WTC11 (cell line): ENCODE measurements at regions not wholly inside any gene's neighbourhood (a gene's known extent, or its start where the extent isn't known, plus 50 kb on each side); places are given as distances from the start of the nearest gene placed in this dataset.

Source experiments
- ATAC-seq: fragments of 200-7000 bp; cut with Tn5 transposase; 2 replicates; pipeline ENCODE4 v1.10.0; 2021; ENCODE audit warnings: mild to moderate bottlenecking, moderate library complexity
- CTCF ChIA-PET: fragments of 300-600 bp; sonication (Branson Sonifier 250); formaldehyde crosslinking; loops from one replicate; lab custom pipeline; 2021; ENCODE audit warnings: antibody characterized with exemption; lab: Charles Lee
- POLR2A ChIA-PET: fragments of 350-600 bp; sonication (Branson Sonifier 250); formaldehyde crosslinking; loops from one replicate; lab custom pipeline; 2021; ENCODE audit warnings: antibody characterized with exemption; lab: Charles Lee
- DNase-seq: peaks from one replicate; pipeline ENCODE4 v3.0.0; 2021; ENCODE audit warnings: low spot score
- H3K27ac Mint-ChIP-seq: 2 replicates; pipeline ENCODE4 v1.8.0; 2021; ENCODE audit warnings: mixed read lengths
- H3K27me3 Mint-ChIP-seq: 2 replicates; pipeline ENCODE4 v1.8.0; 2021; ENCODE audit warnings: low read depth, mild to moderate bottlenecking, moderate library complexity, mixed read lengths
- H3K36me3 Mint-ChIP-seq: 2 replicates; pipeline ENCODE4 v1.8.0; 2021; ENCODE audit warnings: mixed read lengths
- H3K4me1 Mint-ChIP-seq: 2 replicates; pipeline ENCODE4 v1.8.0; 2022; ENCODE audit warnings: mixed read lengths
- H3K4me3 Mint-ChIP-seq: 2 replicates; pipeline ENCODE4 v1.8.0; 2021; ENCODE audit warnings: mild to moderate bottlenecking, moderate library complexity, mixed read lengths
- H3K9me3 Mint-ChIP-seq: 2 replicates; pipeline ENCODE4 v1.8.0; 2021; ENCODE audit warnings: mixed read lengths
- AR ChIP-seq: fragments of 250-450 bp; sonication (Bioruptor Pico); IDR thresholded peaks from 2 replicates; pipeline ENCODE4 v1.9.0; 2021; ENCODE audit warnings: mild to moderate bottlenecking
- ARID4B ChIP-seq: sonication (generic); formaldehyde crosslinking; IDR thresholded peaks from 2 replicates; pipeline ENCODE4 v1.8.0; 2023; ENCODE audit warnings: missing genetic modification reagents, mild to moderate bottlenecking, borderline replicate concordance
- ATF6 ChIP-seq: sonication (generic); formaldehyde crosslinking; IDR thresholded peaks from 2 replicates; pipeline ENCODE4 v1.8.1; 2023; ENCODE audit warnings: mild to moderate bottlenecking, missing genetic modification reagents
- CDX4 ChIP-seq: fragments of 250-450 bp; sonication (Bioruptor Pico); IDR thresholded peaks from 2 replicates; pipeline ENCODE4 v1.9.0; 2021; ENCODE audit warnings: moderate library complexity, mild to moderate bottlenecking, inconsistent platforms, borderline replicate concordance
- CREB1 ChIP-seq: sonication (generic); formaldehyde crosslinking; IDR thresholded peaks from 2 replicates; pipeline ENCODE4 v1.8.0; 2023; ENCODE audit warnings: mild to moderate bottlenecking, missing genetic modification reagents
- E2F1 ChIP-seq: sonication (generic); formaldehyde crosslinking; IDR thresholded peaks from 2 replicates; pipeline ENCODE4 v1.8.0; 2022; ENCODE audit warnings: mild to moderate bottlenecking, missing genetic modification reagents
- ELF4 ChIP-seq: sonication (generic); formaldehyde crosslinking; IDR thresholded peaks from 2 replicates; pipeline ENCODE4 v1.8.1; 2022; ENCODE audit warnings: low read depth, mild to moderate bottlenecking, moderate library complexity, missing genetic modification reagents
- ESRRA ChIP-seq: sonication (generic); formaldehyde crosslinking; IDR thresholded peaks from 2 replicates; pipeline ENCODE4 v1.8.1; 2022; ENCODE audit warnings: mild to moderate bottlenecking, missing genetic modification reagents, borderline replicate concordance
- FOXP1 ChIP-seq: sonication (generic); formaldehyde crosslinking; IDR thresholded peaks from 2 replicates; pipeline ENCODE4 v1.8.0; 2022; ENCODE audit warnings: missing genetic modification reagents, mild to moderate bottlenecking, moderate library complexity, borderline replicate concordance
- GRHL2 ChIP-seq: fragments of 250-450 bp; sonication (Bioruptor Pico); IDR thresholded peaks from 2 replicates; pipeline ENCODE4 v1.8.0; 2022; ENCODE audit warnings: mild to moderate bottlenecking, moderate library complexity; ENCODE audit not compliant: insufficient replicate concordance, severe bottlenecking
- KAT7 ChIP-seq: sonication (generic); formaldehyde crosslinking; IDR thresholded peaks from 2 replicates; pipeline ENCODE4 v1.8.1; 2023; ENCODE audit warnings: missing genetic modification reagents, mild to moderate bottlenecking, borderline replicate concordance
- NFE2L1 ChIP-seq: sonication (generic); formaldehyde crosslinking; IDR thresholded peaks from 2 replicates; pipeline ENCODE4 v1.8.1; 2023; ENCODE audit warnings: missing genetic modification reagents
- PRRX2 ChIP-seq: fragments of 250-450 bp; sonication (Bioruptor Pico); IDR thresholded peaks from 2 replicates; pipeline ENCODE4 v1.8.0; 2021; ENCODE audit warnings: mild to moderate bottlenecking
- SMAD4 ChIP-seq: sonication (generic); formaldehyde crosslinking; IDR thresholded peaks from 2 replicates; pipeline ENCODE4 v1.8.0; 2022; ENCODE audit warnings: mild to moderate bottlenecking, missing genetic modification reagents
- ZNF232 ChIP-seq: sonication (generic); formaldehyde crosslinking; IDR thresholded peaks from 2 replicates; pipeline ENCODE4 v1.8.0; 2022; ENCODE audit warnings: mild to moderate bottlenecking, missing genetic modification reagents
- ZNF396 ChIP-seq: fragments of 250-450 bp; sonication (Bioruptor Pico); IDR thresholded peaks from 2 replicates; pipeline ENCODE4 v1.8.0; 2021; ENCODE audit warnings: mild to moderate bottlenecking, moderate library complexity, borderline replicate concordance
- ZNF671 ChIP-seq: fragments of 250-450 bp; sonication (Bioruptor Pico); IDR thresholded peaks from 2 replicates; pipeline ENCODE4 v1.8.0; 2021; ENCODE audit warnings: mild to moderate bottlenecking

GRCh38 chr2:181163139-181163538 is 182.7 kb downstream of the UBE2E3 start:
- peaks cover 4% of the 10 kb centered on the region; the same call in 1 of the 2 replicates for H3K4me1 Mint-ChIP-seq
- CTCF ChIA-PET = no interaction called here
- POLR2A ChIA-PET = no interaction called here
- peaks cover 32% of the 10 kb centered on the region for H3K9me3 Mint-ChIP-seq
- DNase-seq (no peak), ATAC-seq (no peak)
- no peak overlapping the region for H3K27ac Mint-ChIP-seq
- H3K27me3 Mint-ChIP-seq = no peaks in the 10 kb centered on the region
- TF ChIP-seq AR (CRISPR knock-in tag) = no peak
- no peak for TF ChIP-seq ESRRA (CRISPR knock-in tag)
- no peak overlapping the region for H3K4me3 Mint-ChIP-seq
- H3K36me3 Mint-ChIP-seq = peaks cover 23% of the 10 kb centered on the region

GRCh38 chr2:181163691-181164090 is 183.3 kb downstream of the UBE2E3 start:
- TF ChIP-seq E2F1 (no peak), KAT7 (CRISPR knock-in tag) (no peak), ATF6 (no peak), ZNF671 (CRISPR knock-in tag) (no peak), SMAD4 (CRISPR knock-in tag) (no peak), CREB1 (CRISPR knock-in tag) (no peak), FOXP1 (CRISPR knock-in tag) (no peak), ELF4 (CRISPR knock-in tag) (no peak), ARID4B (CRISPR knock-in tag) (no peak), PRRX2 (no peak), ZNF232 (no peak), ESRRA (CRISPR knock-in tag) (no peak), ZNF396 (CRISPR knock-in tag) (no peak), GRHL2 (CRISPR knock-in tag) (no peak), CDX4 (CRISPR knock-in tag) (no peak), NFE2L1 (CRISPR knock-in tag) (no peak)
- ChIA-PET POLR2A (no interaction called here), CTCF (no interaction called here)
- Mint-ChIP-seq H3K27me3 (no peaks in the 10 kb centered on the region), H3K4me1 (peaks cover 4% of the 10 kb centered on the region; the same call in 1 of the 2 replicates), H3K36me3 (peaks cover 25% of the 10 kb centered on the region), H3K9me3 (peaks cover 31% of the 10 kb centered on the region), H3K27ac (no peak overlapping the region), H3K4me3 (no peak overlapping the region)
- no peak for ATAC-seq
- no peak for DNase-seq
